ENCODE measurements at regions not wholly inside any gene's neighbourhood (a gene's known extent, or its start where the extent isn't known, plus 50 kb on each side); places are given as distances from the start of the nearest gene placed in this dataset.

GRCh38 chr2:134148843-134149472 is 104.9 kb upstream of the MGAT5 start:
- Mint-ChIP-seq H3K36me3 (ENCODE audit: insufficient read depth, unreplicated experiment) (peaks cover 6% of the 10 kb centered on the region), H3K9me3 (ENCODE audit: unreplicated experiment) (peaks cover 12% of the 10 kb centered on the region), H3K4me3 (ENCODE audit: unreplicated experiment) (no peak overlapping the region), H3K27me3 (ENCODE audit: insufficient read depth, unreplicated experiment) (no peaks in the 10 kb centered on the region), H3K27ac (ENCODE audit: unreplicated experiment) (no peak overlapping the region), H3K4me1 (ENCODE audit: low read depth, unreplicated experiment) (no peaks in the 10 kb centered on the region)
- BruUV-seq (replicated peaks) = no TSS peak
- Histone ChIP-seq H3K9me3 (no peaks in the 10 kb centered on the region), H3K27me3 (replicated peaks; ENCODE audit: control insufficient read depth, insufficient read depth, low read length) (no peaks in the 10 kb centered on the region), H3K4me1 (no peaks in the 10 kb centered on the region), H3K4me3 (ENCODE audit: low read depth, low read length) (no peak overlapping the region), H3K36me3 (ENCODE audit: control insufficient read depth, insufficient read depth, low read length) (no peaks in the 10 kb centered on the region; the same call in 1 of the 2 replicates)
- ChIA-PET POLR2A (no interaction called here), CTCF (interaction anchor here (0.9 kb wide), 1 partner anchor 31 kb away, joined by 4 read pairs; no protein-coding TSS in a partner anchor)
- no peak for DNase-seq
- TF ChIP-seq CTCF (IDR thresholded peaks at IDR 0.05; ENCODE audit: insufficient read depth in 1 of 2, low read depth in 1 of 2, low read length in 1 of 2, severe bottlenecking in 1 of 2, unreplicated experiment in 1 of 2) = no peak
- intact Hi-C loops (cut with micrococcal nuclease; ENCODE audit: unreplicated experiment) = no loop called here

GRCh38 chr2:134149904-134150303 is 104.0 kb upstream of the MGAT5 start:
- no TSS peak for BruUV-seq (replicated peaks)
- H3K4me3 Mint-ChIP-seq (ENCODE audit: unreplicated experiment) = no peak overlapping the region
- no peak overlapping the region for H3K27ac Mint-ChIP-seq (ENCODE audit: unreplicated experiment)
- H3K27me3 Mint-ChIP-seq (ENCODE audit: insufficient read depth, unreplicated experiment) = no peaks in the 10 kb centered on the region
- CTCF ChIA-PET = interaction anchor here (0.9 kb wide), 1 partner anchor 32 kb away, joined by 4 read pairs; no protein-coding TSS in a partner anchor
- Histone ChIP-seq H3K4me1 (no peaks in the 10 kb centered on the region), H3K36me3 (ENCODE audit: control insufficient read depth, insufficient read depth, low read length) (no peaks in the 10 kb centered on the region; the same call in 1 of the 2 replicates), H3K4me3 (ENCODE audit: low read depth, low read length) (no peak overlapping the region), H3K9me3 (no peaks in the 10 kb centered on the region), H3K27me3 (replicated peaks; ENCODE audit: control insufficient read depth, insufficient read depth, low read length) (no peaks in the 10 kb centered on the region)
- intact Hi-C loops (cut with micrococcal nuclease; ENCODE audit: unreplicated experiment) = no loop called here
- POLR2A ChIA-PET = no interaction called here
- DNase-seq = no peak
- peaks cover 12% of the 10 kb centered on the region for H3K9me3 Mint-ChIP-seq (ENCODE audit: unreplicated experiment)
- peaks cover 6% of the 10 kb centered on the region for H3K36me3 Mint-ChIP-seq (ENCODE audit: insufficient read depth, unreplicated experiment)
- no peak for TF ChIP-seq CTCF (IDR thresholded peaks at IDR 0.05; ENCODE audit: insufficient read depth in 1 of 2, low read depth in 1 of 2, low read length in 1 of 2, severe bottlenecking in 1 of 2, unreplicated experiment in 1 of 2)
- H3K4me1 Mint-ChIP-seq (ENCODE audit: low read depth, unreplicated experiment) = no peaks in the 10 kb centered on the region

GRCh38 chr2:134150760-134151159 is 103.1 kb upstream of the MGAT5 start:
- no peak for DNase-seq
- BruUV-seq (replicated peaks) = no TSS peak
- ChIA-PET POLR2A (no interaction called here), CTCF (no interaction called here)
- Histone ChIP-seq H3K27me3 (replicated peaks; ENCODE audit: control insufficient read depth, insufficient read depth, low read length) (no peaks in the 10 kb centered on the region), H3K4me3 (ENCODE audit: low read depth, low read length) (no peak overlapping the region), H3K36me3 (ENCODE audit: control insufficient read depth, insufficient read depth, low read length) (no peaks in the 10 kb centered on the region; the same call in 1 of the 2 replicates), H3K4me1 (no peaks in the 10 kb centered on the region), H3K9me3 (no peaks in the 10 kb centered on the region)
- Mint-ChIP-seq H3K27me3 (ENCODE audit: insufficient read depth, unreplicated experiment) (no peaks in the 10 kb centered on the region), H3K36me3 (ENCODE audit: insufficient read depth, unreplicated experiment) (peaks cover 6% of the 10 kb centered on the region), H3K9me3 (ENCODE audit: unreplicated experiment) (peaks cover 12% of the 10 kb centered on the region), H3K4me3 (ENCODE audit: unreplicated experiment) (no peak overlapping the region), H3K27ac (ENCODE audit: unreplicated experiment) (no peak overlapping the region), H3K4me1 (ENCODE audit: low read depth, unreplicated experiment) (no peaks in the 10 kb centered on the region)
- TF ChIP-seq CTCF (IDR thresholded peaks at IDR 0.05; ENCODE audit: insufficient read depth in 1 of 2, low read depth in 1 of 2, low read length in 1 of 2, severe bottlenecking in 1 of 2, unreplicated experiment in 1 of 2) = no peak
- intact Hi-C loops (cut with micrococcal nuclease; ENCODE audit: unreplicated experiment) = no loop called here
